Activated naive CD4-positive, alpha-beta T cell treated with anti-CD3 and anti-CD28 coated beads, Interleukin-2, amount 50 U/mL, for 24 hours (primary cell): ENCODE measurements at regions not wholly inside any gene's neighbourhood (a gene's known extent, or its start where the extent isn't known, plus 50 kb on each side); places are given as distances from the start of the nearest gene placed in this dataset.

Source experiments
- H3K27ac Mint-ChIP-seq: one replicate; pipeline ENCODE4 v1.8.0; 2021; ENCODE audit warnings: mild to moderate bottlenecking, mixed read lengths
- H3K27me3 Mint-ChIP-seq: one replicate; pipeline ENCODE4 v1.8.0; 2021; ENCODE audit warnings: mixed read lengths
- H3K36me3 Mint-ChIP-seq: one replicate; pipeline ENCODE4 v1.8.0; 2021; ENCODE audit warnings: mixed read lengths
- H3K4me1 Mint-ChIP-seq: one replicate; pipeline ENCODE4 v1.8.0; 2021; ENCODE audit warnings: mixed read lengths
- H3K4me3 Mint-ChIP-seq: one replicate; pipeline ENCODE4 v1.8.0; 2021; ENCODE audit warnings: mild to moderate bottlenecking, mixed read lengths
- H3K9me3 Mint-ChIP-seq: one replicate; pipeline ENCODE4 v1.8.0; 2021; ENCODE audit warnings: mixed read lengths

DNA sequence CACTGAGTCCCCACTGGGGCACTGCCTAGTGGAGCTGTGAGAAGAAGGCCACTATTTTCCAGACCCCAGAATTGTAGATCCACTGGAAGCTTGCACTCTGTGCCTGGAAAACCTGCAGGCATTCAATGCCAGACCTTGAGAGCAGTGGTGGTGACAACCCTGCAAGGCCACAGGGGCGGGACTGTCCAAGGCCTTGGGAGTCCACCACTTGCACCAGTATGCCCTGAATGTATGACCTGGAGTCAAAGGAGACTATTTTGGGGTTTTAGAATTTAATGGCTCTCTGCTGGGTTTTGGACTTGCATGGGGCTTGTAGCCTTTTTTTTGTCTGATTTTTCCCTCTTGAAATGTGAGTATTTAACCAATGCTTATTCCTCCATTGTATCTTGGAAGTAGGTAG is 145.8 kb downstream of the MSN start:
- Mint-ChIP-seq H3K4me1 (no peaks in the 10 kb centered on the region), H3K27ac (no peak overlapping the region), H3K36me3 (no peaks in the 10 kb centered on the region), H3K9me3 (peaks cover 10% of the 10 kb centered on the region), H3K4me3 (no peak overlapping the region), H3K27me3 (no peaks in the 10 kb centered on the region)

DNA sequence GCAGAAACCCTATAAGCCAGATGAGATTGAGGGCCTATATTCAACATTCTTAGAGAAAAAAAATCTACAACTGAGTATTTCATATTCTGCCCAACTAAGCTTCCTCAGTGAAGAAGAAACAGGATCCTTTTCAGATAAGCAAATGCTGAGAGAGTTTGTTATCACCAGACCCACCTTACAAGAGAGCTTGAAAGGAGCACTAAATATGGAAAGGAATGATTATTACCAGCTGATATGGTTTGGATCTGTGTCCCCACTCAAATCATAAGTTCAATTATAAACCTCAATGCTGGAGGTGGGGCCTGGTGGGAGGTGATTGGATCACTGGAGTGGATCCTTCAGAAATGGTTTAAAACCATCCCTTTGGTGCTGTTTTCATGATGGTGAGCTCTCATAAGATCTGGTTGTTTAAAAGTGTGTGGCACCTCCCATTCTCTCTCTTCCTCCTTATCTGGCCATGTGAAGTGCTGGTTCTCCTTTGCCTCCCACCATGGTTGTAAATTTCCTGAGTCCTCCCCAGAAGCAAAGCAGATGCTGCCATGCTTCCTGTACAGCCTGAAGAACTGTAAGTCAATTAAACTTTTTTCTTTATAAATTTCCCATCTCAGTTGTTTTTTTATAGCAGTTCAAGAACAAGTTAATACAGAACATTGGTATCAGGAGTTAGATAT is 144.2 kb downstream of the MSN start:
- Mint-ChIP-seq H3K4me1 (no peaks in the 10 kb centered on the region), H3K27ac (no peak overlapping the region), H3K36me3 (no peaks in the 10 kb centered on the region), H3K27me3 (no peaks in the 10 kb centered on the region), H3K4me3 (no peak overlapping the region), H3K9me3 (peaks cover 10% of the 10 kb centered on the region)
